ACHN (cell line): ENCODE measurements at regions not wholly inside any gene's neighbourhood (a gene's known extent, or its start where the extent isn't known, plus 50 kb on each side); places are given as distances from the start of the nearest gene placed in this dataset.
"Not testable (repeated sequence)": the region's sequence is repeated elsewhere in the genome, so short reads cannot be mapped to it uniquely, and the experiment has no call there.

ENCODE experiments used
- DNase-seq: peaks from one replicate; pipeline ENCODE4 v3.0.0-alpha.2; 2015
- in situ Hi-C: cut with HindIII; loops from 2 replicates; pipeline ENCODE4 v1.10.0; 2017; ENCODE audit warnings: low sequenced_read_pairs, low pct_ligation_motif_present, low pct_unique_long_range_greater_than_20kb

DNA sequence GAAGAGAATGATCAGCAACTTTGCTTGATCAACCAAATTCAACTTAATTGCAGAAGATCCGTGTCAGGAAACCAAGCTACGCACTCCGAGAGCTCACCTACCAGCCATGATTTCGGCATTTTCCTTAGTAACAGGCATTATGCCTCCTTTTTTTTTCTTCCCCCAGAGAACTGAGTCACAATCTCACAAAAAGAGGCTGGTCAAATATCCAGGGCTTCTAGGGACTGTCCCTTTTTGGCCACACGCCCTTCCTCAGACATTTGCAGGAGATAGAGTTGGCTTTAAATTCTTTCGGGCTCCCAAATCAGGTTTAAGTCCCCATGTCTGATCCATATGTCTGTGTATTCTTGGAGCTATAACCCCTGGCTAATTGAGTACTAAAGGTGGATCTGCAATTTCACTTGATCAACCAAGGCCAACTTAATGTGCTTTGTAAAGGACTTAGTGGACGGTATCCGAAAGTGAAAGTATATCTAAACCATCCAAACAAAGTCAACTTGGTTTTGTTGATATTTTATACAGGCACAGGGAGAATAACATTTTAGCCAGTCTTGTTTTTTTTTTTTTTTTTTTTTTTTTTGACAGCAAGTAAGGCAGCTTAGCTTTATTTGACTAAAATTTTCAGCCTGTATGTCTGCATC, 100.8 kb upstream of the TBCA start:
- in situ Hi-C loops = no loop called here
- DNase-seq = no peak

DNA sequence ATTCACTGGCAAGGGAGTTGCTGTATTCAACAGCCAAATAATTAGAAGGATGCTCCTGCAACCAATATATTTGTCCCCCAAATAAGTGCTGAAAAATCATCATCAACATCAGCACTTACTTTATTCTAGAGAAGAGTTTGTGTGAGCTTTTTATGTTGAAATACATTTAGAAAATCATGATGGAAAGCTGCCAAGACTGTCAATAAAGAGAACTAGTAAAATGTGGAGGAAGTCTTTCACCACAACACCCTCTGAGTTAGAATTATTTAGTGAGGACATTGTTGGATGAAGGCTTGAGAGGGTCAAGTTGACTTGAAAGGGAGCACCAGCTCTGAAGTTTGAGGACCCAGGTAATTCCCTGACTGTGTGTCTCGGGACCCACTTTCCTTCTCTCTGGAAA, 100.2 kb upstream of the TBCA start:
- DNase-seq = no peak
- in situ Hi-C loops = no loop called here

DNA sequence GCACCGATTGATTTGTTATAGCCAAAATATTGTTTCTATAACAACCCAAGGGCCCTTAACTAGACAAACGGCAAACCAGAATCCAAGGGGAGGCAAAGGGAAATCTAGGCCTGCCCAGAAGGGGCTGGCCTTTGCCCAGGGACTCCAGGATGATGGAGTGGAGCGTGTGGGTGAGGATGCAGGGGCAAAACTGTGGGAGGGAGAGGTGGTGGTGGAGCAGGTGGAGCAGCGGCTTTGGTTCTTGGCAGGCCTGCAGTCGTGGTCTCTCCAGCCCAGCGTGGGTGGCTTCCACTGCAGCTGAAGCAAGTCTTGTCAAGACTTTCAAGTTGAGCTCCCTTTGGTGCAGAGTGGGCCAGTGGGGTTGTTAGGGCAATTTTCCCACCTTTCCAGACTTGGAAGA, 98.6 kb upstream of the TBCA start:
- DNase-seq = no peak
- in situ Hi-C loops = no loop called here

DNA sequence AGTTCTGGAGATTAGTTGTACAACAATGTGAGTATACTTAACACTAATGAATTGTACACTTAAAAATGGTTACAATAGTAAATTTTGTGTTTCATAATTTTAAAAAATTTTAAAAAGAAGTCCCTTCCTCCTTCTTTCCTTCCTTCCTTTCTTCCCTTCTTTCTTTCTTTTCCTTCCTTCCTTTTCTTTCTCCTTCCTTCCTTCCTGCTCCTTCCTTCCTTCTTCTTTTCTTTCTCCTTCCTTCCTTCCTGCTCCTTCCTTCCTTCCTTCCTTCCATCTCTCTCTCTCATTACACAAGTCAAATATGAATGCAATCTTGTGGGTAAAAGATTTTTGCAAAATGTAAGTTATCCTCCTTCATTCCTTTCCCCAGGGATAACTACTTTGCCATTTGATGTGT, 97.1 kb upstream of the TBCA start:
- in situ Hi-C loops = no loop called here
- no peak for DNase-seq

DNA sequence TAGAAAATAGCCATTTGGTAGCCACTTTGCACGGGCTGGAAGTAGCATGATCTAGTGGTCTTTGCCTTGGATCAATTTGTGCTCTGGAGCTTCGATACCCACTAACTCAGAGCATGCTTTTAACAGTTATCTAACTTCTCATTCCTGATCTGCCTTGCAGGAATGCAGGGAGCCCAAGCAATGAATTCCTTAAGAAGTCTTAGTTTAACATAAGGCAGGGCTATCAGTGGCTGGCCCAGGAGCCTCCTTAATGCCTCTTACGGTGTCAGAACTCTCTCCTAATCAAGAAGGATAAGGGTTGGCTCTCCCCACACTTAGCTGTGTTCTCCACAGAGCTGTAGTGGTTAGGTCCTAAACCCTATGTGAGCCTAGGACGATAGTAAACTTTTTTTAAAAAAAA, 95.8 kb upstream of the TBCA start:
- in situ Hi-C loops = no loop called here
- DNase-seq = no peak

DNA sequence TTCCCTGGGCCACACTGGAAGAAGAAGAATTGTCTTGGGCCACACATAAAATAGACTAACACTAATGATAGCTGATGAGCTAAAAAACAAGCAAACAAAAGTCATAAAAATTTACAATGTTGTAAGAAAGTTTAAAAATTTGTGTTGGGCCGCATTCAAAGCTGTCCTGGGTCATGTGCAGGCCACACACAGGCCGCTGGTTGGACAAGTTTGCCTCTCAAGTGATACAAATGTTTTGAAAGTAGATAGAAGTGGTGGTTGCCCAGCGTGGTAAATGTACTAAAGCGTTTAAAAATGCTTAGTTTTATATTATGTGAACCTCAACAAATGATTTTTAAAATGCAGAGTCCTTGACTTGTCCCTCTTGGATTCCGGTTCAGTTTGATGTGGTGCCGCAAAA, 94.9 kb upstream of the TBCA start:
- DNase-seq = no peak
- in situ Hi-C loops = no loop called here

DNA sequence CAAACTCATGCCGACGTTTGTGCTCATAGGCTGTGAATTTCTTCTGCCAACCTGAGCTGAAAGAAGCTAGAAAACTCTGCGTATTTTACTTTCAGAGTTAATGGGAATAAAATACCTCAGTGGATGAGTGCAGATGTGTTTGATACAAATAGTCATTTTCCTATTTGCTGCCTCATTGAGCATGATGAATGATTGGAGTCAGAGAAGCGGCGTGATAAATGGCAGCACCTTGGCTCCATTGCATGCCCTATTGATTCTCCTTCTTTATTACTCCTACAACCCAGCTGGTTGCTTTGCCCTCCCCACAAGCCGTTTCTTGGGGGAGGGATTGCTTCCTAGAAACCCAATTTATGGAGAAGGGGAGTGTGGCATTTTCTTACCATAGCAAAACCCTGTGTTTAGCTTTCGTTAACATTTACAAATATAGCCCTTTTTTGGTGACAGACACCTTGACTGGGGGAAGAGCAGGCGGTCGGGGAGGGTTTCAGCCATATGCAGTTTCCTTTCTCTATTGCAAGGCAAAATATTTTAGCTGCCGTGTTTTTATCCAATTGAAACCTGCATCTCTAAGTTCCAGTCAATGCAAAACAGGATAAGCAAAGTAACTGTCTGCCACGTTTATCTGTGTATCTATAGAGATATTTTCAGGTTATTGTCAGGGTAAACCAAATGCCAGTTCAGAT, 93.1 kb upstream of the TBCA start:
- in situ Hi-C loops = no loop called here
- DNase-seq = no peak

DNA sequence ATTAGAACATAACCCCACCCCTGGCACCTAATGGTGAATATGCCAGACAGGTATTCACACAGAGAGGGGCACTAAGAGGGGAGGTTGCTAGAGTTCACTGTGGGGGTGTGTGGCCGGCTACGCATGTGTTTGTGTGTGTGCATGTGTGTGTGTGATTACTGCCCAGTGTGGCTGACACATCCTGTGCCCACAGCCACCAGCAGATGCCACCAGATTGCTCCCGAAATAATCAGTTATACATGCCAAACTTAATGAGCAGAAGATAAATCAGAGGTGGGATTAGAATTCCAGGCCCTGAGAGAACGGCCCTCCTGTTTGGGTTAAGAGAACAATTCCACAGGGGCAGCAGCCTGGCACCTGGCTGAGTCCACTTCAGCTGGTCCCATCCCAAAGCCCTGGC, 91.8 kb upstream of the TBCA start:
- DNase-seq = no peak
- in situ Hi-C loops = no loop called here

DNA sequence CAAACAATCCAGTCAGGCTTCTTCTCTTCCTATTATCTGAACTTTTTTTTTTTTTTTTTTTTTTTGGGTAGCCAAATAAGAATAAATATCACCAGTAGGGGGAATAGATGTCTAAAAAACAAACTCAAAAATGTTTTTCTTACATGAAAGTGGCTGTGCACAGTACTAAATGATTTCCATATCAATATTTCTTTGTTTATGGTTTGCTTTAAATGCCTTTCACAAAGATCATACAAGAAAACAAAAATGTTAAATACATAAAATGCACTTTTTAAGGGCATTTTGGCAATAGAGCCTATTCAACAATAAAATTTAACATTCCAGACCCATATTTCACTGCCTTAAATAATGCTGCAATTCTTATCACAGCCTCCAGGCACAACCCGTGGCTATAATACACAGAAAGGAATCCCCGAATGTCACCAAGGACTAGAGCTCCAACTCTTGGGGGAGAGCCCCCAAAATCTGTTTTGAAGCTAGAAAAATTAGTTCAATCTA, 91.1 kb upstream of the TBCA start:
- DNase-seq = peak; percentile 19
- in situ Hi-C loops = no loop called here

DNA sequence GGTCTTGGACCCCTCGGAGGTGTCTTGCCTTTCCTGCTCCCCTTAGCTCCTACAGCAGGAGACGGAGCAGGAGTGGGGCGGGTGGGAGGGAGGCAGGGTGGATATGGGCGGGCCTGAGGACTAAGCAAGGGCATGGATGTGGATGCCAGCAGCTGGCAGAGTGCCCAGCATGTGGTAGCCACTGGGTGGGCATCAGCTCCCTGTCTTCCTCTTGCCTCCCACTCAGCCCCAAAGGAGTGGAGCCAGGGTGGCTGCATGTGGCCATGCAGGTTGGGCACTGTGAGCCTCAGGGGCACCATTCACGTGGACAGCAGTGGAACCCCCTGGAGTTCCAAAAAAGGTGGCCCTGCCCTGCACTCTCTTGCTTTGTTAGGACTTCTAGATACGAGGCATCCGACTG, 90.1 kb upstream of the TBCA start:
- no peak for DNase-seq
- in situ Hi-C loops = no loop called here

DNA sequence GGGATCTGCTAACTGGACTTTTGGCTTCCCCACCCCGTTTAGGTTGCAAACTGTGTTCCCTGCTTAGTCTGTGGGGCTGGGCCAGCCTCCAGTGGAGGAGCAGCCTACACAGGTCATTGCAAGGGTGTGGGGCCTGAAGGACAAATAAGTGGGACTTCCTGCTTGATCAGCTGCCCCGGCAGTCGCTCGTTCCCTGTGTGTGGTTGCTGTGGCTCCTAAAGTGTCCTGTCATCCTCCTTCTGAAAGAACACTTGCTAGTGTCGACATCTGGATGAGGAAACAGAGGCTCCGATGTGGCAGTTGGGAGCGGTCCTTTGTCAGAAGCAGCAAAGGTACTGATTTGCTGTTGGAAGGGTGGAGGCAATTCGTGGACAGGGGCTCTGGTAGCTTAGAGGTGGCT, 88.9 kb upstream of the TBCA start:
- in situ Hi-C loops = no loop called here
- DNase-seq = no peak

DNA sequence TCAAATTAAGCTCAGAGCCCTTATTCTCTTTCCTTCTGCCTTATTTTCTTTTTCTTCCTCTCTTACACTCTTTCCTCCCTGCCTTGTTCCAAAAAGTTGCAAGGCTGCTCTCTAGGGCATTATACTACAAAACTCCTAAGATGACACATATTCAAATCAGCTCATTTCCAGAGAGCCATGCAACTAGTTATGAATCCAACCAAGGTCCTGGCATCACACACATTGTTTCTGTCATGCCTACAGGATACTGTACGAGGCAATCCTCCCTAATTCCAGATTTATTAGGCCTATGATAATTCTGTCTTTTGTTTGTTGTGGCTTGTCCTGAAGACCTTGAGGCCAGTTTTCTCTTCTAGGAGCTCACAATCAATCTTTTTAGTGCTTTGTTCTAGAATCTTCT, 87.0 kb upstream of the TBCA start:
- DNase-seq = no peak

DNA sequence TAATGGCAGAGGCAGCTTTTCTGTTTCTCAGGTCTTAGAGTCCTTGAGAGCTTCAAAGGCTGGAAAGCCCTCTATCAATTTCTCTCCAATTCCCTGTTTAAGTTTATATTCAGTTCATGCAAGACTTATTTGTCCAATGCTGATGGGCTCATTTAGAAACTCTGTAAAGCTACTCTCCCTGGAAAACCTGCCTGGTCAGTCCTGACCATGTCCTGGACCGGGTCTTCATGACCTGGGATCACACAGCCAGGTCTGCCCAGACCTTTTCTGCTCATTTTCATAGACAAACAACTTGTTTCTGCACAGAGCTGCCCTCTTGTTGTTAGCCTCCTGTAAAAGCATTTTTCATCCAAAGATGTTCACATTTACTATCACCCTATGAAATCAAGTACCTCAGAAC, 85.4 kb upstream of the TBCA start:
- in situ Hi-C loops = no loop called here
- no peak for DNase-seq

More for the DNA sequence above, 87.0 kb upstream of the TBCA start:
- in situ Hi-C loops = no loop called here

DNA sequence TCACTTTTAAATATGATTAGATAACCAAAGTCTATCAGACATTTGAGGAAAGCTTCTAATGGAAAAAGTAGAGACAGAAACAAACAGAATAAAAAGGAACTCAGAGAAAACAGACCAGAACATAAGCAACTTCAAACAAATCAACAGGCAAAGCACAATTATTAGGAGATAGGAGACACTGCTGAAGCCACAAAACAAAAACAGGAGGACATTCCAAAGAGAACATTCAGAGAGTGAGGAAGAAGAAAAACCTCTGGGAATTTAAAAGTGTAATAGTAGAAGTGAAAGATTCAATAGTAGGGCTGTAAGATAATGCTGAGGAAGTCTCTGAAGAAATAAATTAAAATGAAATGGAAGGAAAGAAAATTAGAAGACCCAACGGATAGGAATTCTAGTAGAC, 83.2 kb upstream of the TBCA start:
- in situ Hi-C loops = no loop called here

DNA sequence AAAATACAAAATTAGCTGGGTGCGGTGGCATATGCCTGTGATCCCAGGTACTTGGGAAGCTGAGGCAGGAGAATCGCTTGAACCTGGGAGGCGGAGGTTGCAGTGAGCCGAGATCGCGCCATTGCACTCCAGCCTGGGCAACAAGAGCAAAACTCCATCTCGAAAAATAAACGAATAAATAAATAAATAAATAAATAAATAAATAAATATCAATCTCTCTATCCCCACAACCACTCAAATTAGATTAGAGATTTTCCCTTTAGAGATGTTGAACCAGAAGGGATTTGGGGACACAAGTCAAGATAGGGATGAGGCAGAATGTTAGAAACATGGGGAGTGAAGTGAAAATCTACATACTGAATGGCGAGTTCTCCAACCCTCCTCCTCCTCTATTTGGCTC, 82.5 kb upstream of the TBCA start:
- DNase-seq, in situ Hi-C loops: not testable (repeated sequence)

More for the DNA sequence above, 83.2 kb upstream of the TBCA start:
- no peak for DNase-seq

DNA sequence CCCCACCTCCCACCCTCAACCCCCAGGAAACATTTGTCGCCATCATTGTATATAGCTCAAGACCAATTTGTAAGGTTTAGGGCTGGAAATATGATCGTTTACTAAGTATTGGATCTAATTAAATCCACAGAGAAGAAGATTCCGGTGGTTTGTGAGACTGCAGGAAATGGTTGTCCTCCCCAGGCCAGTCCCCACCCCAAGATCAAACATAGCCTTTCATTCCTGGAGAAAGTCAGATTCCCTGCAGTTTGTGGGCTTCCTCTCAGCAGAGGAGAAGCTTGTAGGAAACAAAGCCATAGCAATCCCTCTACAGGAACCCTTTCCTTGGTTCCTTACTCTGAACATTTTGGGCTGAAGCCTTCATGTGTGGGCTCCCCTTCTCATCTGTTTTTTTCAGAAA, 79.2 kb upstream of the TBCA start:
- in situ Hi-C loops = no loop called here
- no peak for DNase-seq

DNA sequence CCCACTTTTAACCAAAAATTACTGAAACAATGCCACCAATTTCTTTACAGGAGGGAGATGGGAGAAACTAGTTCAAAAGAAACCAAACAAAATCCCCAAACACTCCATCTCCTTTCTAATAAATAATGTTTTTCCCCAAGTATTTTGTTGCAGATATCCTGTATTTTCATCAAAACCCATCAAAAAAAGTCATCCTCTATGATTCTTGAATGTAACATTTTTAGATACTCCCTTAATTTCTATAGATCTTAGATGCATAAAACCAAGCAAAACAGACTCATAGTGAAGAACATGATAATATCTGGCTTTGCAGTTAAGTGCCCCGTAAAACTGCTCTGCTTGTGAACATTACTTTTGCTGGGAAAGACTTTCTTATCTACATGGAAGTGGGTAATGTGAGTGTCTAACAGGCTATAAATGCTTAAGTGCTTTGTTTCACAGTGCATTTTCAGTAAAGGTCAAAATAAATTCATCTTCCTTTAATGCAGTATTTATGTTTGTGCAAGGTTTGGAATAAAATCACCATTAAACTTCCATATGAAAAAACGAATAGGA, 77.3 kb upstream of the TBCA start:
- in situ Hi-C loops = no loop called here
- DNase-seq = no peak

DNA sequence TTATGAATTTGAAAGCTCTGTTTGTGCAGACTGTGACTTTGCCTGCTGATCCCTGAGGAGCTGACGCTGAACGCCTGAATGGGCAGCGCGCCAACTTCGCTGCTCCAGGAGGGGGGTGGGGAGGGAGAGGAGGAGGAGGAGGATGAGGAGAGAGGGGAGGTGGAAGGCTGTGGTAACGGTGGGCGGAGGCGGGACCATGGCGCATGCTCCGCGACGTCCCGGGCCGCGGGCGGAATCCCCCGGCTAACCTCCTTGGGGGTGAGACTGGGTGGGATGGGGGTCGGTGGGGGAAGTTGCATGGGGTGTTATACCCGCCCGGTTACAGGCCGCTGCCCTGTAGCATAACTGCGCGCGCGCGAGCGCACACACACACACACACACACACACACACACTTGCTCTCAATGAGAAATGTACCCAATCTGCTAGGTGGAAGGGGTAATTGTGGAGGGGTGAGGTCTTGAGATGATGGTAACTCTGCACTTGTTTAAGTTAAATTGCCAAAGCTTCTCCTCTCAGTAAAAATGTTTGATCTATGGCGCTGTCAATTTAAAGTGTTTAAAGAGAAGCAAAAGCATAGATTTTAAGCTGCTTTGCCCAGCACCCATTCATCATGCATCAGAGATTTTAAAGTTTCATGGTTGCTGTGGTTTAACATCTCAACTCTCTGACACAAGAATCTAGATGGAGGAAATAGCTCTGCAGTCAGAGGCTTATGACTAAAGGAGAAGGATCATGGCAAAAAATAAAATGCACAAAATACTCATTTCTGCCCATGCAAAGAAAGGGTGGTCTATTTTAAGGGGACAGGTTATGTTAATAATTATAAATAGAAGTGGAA, 76.6 kb upstream of the TBCA start:
- peak; percentile 71 for DNase-seq
- in situ Hi-C loops = no loop called here

DNA sequence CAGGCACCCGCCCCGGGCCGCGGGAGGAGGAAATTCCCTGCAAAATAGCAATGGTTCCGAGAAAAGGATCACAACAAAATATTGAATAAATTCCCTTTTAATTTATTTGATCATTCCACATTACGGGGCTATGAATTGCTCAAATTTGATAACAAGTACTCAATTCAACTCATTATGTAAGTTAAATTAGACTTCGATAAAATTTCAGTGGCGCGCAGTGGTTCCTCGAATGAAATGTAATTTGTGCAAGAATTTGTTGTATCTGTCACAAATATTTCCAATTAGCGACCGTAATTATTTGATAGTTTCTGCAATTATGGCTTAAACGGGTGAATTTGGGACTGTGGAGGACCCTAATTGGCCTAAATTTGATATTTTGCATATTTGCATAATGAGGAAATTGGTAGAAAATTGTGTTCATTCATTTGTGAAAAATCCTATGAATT, 76.0 kb upstream of the TBCA start:
- no peak for DNase-seq
- in situ Hi-C loops = no loop called here
